HT-29 (cell line): ENCODE measurements at regions not wholly inside any gene's neighbourhood (a gene's known extent, or its start where the extent isn't known, plus 50 kb on each side); places are given as distances from the start of the nearest gene placed in this dataset.
"Not testable (repeated sequence)": the region's sequence is repeated elsewhere in the genome, so short reads cannot be mapped to it uniquely, and the experiment has no call there.

Experiments
- DNase-seq: peaks from one replicate; pipeline ENCODE4 v3.0.0-alpha.2; 2015; ENCODE audit warnings: low spot score

GRCh38 chr14:71536015-71536740 lies 396.1 kb upstream of the RGS6 start:
- no peak for DNase-seq

DNA sequence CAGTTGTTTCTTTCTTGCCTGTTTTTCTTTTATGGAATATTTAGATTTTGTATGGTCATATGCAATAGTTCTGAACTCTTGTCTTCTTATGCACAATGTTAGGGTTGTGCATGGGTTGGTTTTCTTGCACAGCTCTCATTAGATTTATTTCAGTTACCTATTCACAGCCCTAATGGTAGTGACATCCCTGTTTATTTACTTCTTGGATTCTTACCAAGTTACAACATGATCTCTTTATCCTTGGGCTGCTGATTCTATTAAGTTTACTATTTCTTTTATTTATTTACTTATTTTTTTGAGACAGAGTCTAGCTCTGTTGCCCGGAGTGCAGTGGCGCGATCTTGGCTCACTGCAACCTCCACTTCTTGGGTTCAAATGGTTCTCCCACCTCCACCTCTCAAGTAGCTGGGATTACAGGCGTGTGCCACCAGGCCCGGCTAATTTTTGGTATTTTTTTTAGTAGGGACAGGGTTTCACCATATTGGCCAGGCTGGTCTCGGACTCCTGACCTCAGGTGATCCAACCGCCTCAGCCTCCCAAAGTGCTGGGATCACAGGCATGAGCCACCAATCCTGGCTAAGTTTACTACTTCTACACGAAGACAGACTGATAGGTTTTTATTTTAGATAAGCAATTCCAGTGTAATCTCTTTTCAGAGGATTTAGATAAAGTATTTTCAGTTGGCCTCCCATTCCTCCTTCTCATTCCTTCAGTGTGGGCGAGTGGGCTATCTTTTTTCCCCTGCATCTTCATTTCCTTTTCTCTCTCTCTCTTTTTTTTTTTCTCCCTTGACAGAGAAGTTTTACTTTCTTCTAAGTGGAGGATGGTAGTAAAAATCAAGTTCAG lies 395.1 kb upstream of the RGS6 start:
- no peak for DNase-seq

- no peak for DNase-seq
Observed at GRCh38 chr14:71538288-71538687, 393.9 kb upstream of the RGS6 start.

GRCh38 chr14:71538938-71539649 lies 393.1 kb upstream of the RGS6 start:
- DNase-seq, result no peak

DNA sequence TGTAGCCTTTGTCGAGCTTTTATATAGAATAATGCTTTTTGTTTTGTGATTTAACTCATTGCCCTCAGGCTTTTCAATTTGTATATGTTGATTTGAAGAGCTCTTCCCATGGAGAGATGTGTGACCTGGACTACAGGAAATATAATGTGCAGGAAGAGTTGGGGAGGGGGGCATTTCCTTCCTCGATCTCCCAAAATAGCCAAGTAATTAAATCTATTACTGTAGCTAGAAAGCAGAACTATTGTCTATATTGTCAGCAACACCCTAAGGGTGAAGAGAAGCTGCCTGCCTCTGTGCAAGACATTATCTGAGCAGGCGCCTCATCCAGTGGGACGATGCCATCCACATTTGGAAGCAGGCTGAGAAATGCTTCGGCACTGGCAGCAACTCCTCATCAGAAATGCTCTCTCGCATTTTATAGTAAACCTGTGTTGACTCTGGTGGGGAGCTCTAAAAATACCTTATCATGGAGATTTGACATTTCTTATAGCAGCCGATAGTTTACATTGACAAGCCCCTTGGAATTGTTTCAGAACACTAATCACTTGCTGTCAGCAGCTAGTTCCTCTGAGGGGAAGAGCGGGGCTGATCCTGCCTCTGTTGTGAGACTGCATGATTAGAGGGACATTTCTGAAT lies 392.5 kb upstream of the RGS6 start:
- no peak for DNase-seq

- no peak for DNase-seq
Observed at GRCh38 chr14:71541271-71541670, 391.0 kb upstream of the RGS6 start.

DNA sequence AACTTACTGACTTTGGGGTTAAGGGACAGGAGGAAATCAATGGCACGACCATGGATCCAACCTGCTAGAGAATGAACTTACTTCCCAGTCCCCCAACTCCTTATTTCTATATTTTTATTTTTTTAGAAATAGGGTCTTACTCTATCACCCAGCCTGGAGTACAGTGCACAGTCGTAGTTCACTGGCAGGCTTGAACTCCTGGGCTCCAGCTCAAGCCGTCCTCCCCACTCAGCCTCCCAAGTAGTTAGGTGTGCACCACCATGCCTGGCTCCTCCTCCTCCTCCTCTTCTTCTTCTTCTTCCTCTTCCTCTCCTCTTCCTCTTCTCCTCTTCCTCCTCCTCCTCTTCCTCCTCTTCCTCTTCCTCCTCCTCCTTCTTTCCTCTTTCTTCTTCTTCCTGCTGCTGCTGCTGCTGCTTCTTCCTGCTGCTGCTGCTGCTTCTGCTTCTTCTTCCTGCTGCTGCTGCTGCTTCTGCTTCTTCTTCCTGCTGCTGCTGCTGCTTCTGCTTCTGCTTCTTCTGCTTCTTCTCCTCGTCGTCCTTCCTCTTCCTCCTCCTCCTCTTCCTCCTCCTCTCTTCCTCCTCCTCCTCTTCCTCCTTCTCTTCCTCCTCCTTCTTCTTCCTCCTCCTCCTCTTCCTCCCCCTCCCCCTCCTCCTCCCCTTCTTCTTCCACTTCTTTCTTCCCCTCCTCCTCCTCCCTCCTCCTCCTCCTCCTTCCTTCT lies 390.1 kb upstream of the RGS6 start:
- DNase-seq, result no peak

DNA sequence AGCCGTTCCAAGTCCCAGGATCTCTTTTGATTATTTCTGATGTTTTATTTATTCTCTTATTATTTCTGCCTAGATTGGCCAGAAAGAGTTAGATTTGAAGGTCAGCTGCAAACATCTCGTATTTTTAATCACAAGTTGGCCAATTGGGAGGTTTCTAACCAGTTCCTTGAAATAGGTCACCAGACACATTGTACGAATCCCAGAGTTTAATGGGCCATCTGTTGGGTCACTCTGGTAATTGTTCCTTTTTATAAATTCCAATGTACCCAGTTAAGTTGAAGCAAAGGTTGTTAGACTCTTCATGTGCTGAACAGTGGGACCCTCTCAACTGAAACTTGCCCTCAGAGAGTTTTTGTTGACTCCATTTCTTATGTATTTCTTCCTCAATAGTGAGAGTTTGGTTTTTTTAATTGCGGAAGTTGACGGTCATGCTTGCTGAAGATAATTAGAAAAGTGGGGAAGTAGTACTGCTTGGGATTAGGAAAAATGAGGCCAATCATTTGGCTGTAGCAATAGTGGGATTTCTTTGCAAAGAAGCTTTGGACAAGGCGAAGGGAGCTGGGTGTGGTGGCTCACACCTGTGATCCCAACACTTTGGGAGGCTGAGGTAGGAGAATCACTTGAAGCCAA lies 382.7 kb upstream of the RGS6 start:
- no peak for DNase-seq

GRCh38 chr14:71550367-71550766 lies 381.9 kb upstream of the RGS6 start:
- DNase-seq, result no peak

DNA sequence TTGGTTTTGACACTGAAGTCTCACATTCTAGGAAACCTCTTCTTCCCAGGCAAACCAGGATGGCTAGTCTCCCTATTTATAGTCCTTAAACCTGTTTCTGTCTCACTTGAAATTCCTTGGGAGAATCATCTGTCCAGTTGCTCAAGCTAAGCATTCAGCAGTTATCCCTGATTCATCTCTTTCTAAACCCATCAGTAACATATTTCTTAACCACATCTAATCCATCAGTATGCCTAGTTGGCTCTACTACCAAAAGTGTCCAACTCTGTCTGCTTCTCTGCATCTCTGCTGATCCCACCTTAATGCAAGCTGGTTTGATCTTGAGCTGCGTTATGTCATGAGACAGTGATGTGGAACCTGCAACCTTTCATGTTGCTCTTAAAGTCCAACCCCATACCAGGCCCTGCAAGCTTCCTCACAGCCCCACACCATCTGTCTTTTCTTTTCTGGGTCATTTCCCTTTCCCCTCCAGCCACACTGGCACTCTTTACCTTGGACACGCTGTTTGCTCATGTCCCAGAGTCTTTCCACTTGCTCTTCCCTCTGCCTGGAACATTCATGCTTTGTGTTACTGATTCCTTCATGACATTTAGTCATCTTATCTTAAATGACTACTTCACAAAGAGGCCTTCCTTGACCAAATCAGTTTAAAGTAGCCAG lies 380.8 kb upstream of the RGS6 start:
- no peak for DNase-seq

GRCh38 chr14:71552809-71553208 lies 379.4 kb upstream of the RGS6 start:
- DNase-seq, result no peak

DNA sequence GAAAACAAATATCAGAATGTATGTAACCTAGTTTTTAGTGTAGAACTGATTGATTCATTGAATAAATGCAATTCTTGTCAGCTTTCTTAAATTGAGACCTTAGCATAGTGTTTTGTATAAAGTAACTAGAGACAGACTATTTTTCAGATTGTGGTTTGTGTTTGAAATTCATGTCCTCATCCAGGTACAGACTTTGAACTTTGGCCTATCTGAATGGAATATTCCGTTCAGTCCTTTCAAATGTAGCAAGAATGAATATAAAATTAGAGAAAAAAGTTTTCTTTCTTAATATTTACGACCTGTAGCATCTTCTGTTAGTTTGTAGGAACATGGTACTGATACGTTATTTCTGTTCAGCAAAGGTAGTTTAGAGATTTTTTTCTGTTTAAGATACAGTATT lies 378.4 kb upstream of the RGS6 start:
- DNase-seq, result no peak

- no peak for DNase-seq
Observed at GRCh38 chr14:71554323-71554722, 377.9 kb upstream of the RGS6 start.

DNA sequence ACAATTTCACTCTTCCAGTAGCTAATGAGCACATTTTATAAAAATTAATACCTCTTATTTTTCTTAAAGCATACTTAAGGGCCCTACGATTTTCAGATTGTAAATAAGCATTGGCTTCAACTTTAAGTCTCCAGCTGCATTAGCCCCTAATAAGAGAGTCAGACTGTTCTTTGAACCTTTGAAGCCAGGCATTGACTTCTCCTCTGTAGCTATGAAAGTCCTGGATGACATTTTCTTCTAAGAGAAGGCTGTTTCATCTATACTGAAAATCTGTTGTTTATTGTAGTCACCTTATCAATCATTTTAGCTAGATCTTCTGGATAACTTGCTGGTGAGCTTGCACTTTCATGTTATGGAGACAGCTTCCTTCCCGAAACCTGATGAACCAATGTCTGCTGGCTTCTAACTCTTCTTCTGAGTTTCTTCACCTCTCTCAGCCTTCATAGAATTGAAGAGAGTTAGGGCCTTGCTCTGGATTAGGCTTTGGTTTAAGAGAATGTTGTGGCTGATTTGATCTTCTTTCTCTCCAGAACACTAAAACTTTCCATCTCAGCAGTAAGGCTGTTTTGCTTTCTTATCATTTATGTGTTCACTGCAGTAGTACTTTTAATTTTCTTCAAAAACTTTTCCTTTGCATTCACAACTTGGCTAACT lies 377.1 kb upstream of the RGS6 start:
- no peak for DNase-seq

DNA sequence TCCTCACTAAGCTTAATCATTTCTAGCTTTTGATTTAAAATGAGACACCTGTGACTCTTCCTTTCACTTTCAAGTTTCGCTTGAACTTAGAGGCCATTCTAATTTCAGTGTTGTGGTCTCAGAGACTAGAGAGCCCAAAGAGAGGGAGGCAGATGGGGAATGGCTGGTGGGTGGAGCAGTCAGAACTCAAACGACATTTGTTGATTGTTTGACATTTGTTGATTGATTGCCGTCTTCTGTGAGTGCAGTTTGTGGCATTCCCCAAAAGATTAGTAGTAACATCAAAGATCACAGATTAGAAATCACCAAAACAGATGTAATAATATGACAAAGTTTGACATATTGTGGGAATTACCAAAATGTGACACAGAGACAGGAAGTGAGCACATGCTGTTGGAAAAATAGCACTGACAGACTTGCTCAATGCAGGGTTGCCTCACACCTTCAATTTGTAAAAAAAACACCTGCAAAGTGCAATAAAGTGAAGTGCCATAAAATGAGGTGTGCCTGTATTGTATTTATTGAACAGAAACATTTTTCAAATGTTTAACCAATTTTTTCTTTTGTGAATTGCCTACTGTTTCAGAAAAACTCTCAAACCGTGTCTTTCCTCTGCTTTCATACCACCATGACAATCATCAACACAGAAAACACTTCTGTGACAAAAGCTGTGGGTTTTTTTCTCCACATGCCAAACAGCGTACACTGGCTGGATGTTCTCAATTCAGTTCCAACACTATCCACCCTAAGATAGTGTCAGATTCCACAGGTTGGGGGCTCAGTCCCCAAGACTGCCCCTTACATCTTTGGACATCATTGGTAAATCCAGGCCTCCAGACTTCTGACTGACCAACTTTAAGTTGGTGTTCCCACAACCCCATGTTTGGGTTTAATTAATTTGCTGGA lies 376.3 kb upstream of the RGS6 start:
- DNase-seq, result peak; percentile 5

GRCh38 chr14:71556730-71557129 lies 375.5 kb upstream of the RGS6 start:
- DNase-seq, result no peak

DNA sequence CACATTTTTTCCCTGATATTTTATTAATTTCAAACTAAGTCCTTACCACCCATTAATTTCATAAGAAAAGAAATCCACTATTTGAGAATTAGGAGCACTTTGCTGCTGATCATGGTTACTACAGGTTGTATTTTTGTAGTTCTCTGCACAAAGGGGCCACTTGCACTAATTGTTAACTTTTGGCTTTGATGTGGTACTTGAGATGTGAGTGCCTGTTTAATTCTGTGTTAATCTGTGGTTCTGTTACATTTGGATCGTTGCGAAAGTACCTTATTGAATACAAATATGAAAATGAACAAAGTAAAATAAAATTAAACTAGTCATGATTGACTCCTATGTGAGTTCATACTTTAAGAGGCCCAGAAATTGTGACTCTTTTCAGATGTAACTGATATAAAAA lies 374.9 kb upstream of the RGS6 start:
- DNase-seq, result no peak

DNA sequence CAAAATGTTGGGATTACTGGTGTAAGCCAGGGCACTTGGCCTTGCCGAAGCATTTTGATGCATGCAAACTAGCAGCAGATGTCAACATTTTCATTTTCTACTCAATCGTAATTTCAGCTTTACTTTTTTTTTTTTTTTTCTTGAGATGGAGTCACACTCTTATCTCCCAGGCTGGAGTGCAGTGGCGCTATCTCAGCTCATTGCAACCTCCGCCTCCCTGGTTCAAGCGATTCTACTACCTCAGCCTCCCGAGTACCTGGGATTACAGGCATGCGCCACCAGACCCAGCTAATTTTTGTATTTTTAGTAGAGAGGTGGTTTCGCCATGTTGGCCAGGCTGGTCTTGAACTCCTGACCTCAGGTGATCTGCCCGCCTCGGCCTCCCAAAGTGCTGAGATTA lies 373.3 kb upstream of the RGS6 start:
- DNase-seq, result not testable (repeated sequence)

DNA sequence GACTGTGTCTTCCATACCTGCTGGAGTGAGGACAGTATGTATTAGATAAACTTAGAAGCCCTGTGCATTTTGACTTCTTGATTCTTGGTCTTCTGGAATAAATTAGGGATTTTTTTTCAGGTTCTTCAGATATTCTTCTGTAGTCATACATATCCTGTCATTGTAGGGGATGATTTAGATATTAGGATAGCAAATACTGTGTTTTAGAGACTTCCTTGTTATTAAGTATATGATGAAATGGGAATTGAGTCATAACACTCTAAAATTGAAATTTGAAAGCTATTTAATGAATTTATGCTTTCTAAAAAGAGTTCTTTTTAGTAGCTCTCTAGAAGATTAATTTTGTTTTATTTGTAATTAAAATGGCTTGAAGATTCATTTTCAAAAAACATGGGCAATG lies 371.5 kb upstream of the RGS6 start:
- no peak for DNase-seq
